BE2C (cell line): ENCODE measurements at regions not wholly inside any gene's neighbourhood (a gene's known extent, or its start where the extent isn't known, plus 50 kb on each side); places are given as distances from the start of the nearest gene placed in this dataset.

Experiments used
- DNase-seq: peaks from one replicate; pipeline ENCODE4 v3.0.0-alpha.2; 2020
- H3K27me3 ChIP-seq: fragments of 250-450 bp; sonication (Bioruptor Pico); 2 replicates; pipeline ENCODE4 v1.5.1; 2020; ENCODE audit warnings: mild to moderate bottlenecking
- H3K36me3 ChIP-seq: fragments of 250-450 bp; sonication (Bioruptor Pico); 2 replicates; pipeline ENCODE4 v1.5.1; 2020; ENCODE audit warnings: mild to moderate bottlenecking
- H3K4me1 ChIP-seq: fragments of 250-450 bp; sonication (Bioruptor Pico); 2 replicates; pipeline ENCODE4 v1.5.1; 2020
- H3K4me3 ChIP-seq: 2 replicates; pipeline ENCODE4 v1.5.1; 2011; ENCODE audit warnings: low read depth, low read length
- H3K9me3 ChIP-seq: fragments of 250-450 bp; sonication (Bioruptor Pico); 2 replicates; pipeline ENCODE4 v1.5.1; 2020
- TF ChIP-seq, protein P1 (sequence below): IDR thresholded peaks from 2 replicates; pipeline ENCODE4 v1.5.1; 2012; ENCODE audit warnings: mild to moderate bottlenecking, low read depth, low read length

- Histone ChIP-seq H3K4me1 (peaks cover 9% of the 10 kb centered on the region), H3K9me3 (no peaks in the 10 kb centered on the region), H3K4me3 (no peak overlapping the region), H3K36me3 (no peaks in the 10 kb centered on the region), H3K27me3 (no peaks in the 10 kb centered on the region; the same call in 1 of the 2 replicates)
- DNase-seq = peak; percentile 90
- TF ChIP-seq, protein P1, sequence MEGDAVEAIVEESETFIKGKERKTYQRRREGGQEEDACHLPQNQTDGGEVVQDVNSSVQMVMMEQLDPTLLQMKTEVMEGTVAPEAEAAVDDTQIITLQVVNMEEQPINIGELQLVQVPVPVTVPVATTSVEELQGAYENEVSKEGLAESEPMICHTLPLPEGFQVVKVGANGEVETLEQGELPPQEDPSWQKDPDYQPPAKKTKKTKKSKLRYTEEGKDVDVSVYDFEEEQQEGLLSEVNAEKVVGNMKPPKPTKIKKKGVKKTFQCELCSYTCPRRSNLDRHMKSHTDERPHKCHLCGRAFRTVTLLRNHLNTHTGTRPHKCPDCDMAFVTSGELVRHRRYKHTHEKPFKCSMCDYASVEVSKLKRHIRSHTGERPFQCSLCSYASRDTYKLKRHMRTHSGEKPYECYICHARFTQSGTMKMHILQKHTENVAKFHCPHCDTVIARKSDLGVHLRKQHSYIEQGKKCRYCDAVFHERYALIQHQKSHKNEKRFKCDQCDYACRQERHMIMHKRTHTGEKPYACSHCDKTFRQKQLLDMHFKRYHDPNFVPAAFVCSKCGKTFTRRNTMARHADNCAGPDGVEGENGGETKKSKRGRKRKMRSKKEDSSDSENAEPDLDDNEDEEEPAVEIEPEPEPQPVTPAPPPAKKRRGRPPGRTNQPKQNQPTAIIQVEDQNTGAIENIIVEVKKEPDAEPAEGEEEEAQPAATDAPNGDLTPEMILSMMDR = no peak
Measured at GRCh38 chr1:118317842-118318614, 133.0 kb upstream of the SPAG17 start.

- Histone ChIP-seq H3K36me3 (no peaks in the 10 kb centered on the region), H3K9me3 (no peaks in the 10 kb centered on the region), H3K4me3 (no peak overlapping the region), H3K27me3 (peaks cover 4% of the 10 kb centered on the region; the same call in 1 of the 2 replicates), H3K4me1 (no peaks in the 10 kb centered on the region)
- TF ChIP-seq, protein P1 = no peak
- no peak for DNase-seq
Measured at GRCh38 chr1:118306851-118307250, 121.8 kb upstream of the SPAG17 start.

DNA sequence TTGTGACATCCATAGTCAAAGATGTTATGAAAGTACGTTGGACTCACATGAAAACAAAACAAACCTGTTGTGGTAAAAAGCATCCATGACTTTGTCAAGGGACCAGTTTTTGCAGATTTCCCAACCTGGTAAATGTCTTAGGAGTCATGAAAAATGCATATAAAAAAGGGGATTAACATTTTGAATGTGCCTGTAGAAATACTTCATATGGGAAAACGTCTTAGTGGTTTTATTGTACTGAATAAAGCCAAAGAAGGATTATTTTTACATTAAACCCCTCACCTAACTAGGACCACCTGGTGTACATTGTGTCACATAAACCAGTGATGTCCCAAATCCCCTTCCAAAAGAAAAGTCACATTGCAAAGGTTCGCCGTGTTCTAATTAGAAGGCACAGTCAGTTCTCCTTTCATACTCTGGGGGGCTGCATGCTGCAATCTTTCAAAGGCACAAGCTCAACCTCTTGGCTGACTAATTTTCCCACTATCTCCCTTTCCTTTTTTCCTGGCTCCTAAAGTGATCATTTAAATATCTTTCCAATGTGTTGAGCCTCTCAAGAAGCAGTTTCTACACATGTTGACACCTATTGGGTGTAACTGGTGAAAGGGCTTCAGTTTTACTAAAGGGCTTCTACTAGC lies 119.8 kb upstream of the SPAG17 start:
- no peak overlapping the region for H3K4me3 ChIP-seq
- peak; percentile 21 for DNase-seq
- H3K4me1 ChIP-seq = no peaks in the 10 kb centered on the region
- H3K27me3 ChIP-seq = peaks cover 4% of the 10 kb centered on the region; the same call in 1 of the 2 replicates
- H3K36me3 ChIP-seq = no peaks in the 10 kb centered on the region
- H3K9me3 ChIP-seq = no peaks in the 10 kb centered on the region
- TF ChIP-seq, protein P1 = peak; percentile 72

- Histone ChIP-seq H3K4me1 (no peaks in the 10 kb centered on the region), H3K27me3 (peaks cover 4% of the 10 kb centered on the region; the same call in 1 of the 2 replicates), H3K4me3 (no peak overlapping the region), H3K36me3 (no peaks in the 10 kb centered on the region), H3K9me3 (no peaks in the 10 kb centered on the region)
- TF ChIP-seq, protein P1 = no peak
- DNase-seq = no peak
Measured at GRCh38 chr1:118303534-118303933, 118.5 kb upstream of the SPAG17 start.

DNA sequence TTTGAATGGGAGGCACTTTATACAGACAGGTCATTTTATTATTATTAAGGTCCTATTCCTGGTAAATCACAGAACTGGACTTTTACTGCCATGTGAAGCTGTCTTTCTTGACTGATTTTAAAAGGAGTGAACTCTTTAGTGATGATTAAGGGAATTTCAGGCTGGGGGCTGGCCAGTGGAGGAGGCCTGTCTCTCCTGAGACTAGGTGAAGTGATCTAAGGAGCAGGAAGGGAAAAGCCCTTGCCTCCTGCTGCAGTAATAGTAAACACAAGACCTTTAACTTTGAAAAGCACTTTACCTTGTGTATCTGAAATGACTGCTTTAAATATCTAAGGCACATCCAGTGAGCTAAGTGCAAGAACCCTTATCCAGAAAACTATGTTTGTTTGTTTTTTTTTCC lies 118.0 kb upstream of the SPAG17 start:
- Histone ChIP-seq H3K9me3 (no peaks in the 10 kb centered on the region), H3K4me1 (no peaks in the 10 kb centered on the region), H3K36me3 (no peaks in the 10 kb centered on the region), H3K27me3 (peaks cover 2% of the 10 kb centered on the region; the same call in 1 of the 2 replicates), H3K4me3 (no peak overlapping the region)
- no peak for DNase-seq
- TF ChIP-seq, protein P1 = no peak

DNA sequence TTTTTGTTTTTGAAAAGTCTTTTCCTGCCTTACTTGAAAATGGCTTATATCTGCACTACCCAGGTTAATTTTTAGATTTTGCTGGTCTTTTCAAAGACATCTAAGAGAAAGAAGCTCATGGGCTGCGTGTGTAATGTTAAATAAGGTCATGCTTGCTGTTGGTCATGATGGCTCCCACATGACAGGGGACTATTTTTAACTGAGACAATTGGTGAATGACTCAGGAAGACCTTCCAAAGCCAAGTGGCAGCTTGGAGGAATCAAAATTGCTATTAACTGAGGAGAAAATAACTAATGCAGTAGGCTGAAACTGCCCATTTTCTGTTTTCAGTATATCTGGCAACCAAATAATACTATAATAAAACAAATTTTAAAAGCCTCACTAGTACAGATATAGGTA lies 117.1 kb upstream of the SPAG17 start:
- TF ChIP-seq, protein P1 = no peak
- Histone ChIP-seq H3K9me3 (no peaks in the 10 kb centered on the region), H3K27me3 (no peaks in the 10 kb centered on the region), H3K4me1 (no peaks in the 10 kb centered on the region), H3K36me3 (no peaks in the 10 kb centered on the region), H3K4me3 (no peak overlapping the region)
- DNase-seq = no peak
